ENCODE measurements at regions not wholly inside any gene's neighbourhood (a gene's known extent, or its start where the extent isn't known, plus 50 kb on each side); places are given as distances from the start of the nearest gene placed in this dataset.

- TF ChIP-seq CHD4 (IDR thresholded peaks at IDR 0.05) (no peak), JUNB (IDR thresholded peaks at IDR 0.05) (no peak), STAT3 (IDR thresholded peaks at IDR 0.05; ENCODE audit: low read depth, low read length) (no peak), CTCF (IDR thresholded peaks at IDR 0.05 in 2 of 3, conservative IDR thresholded peaks at IDR 0.05 in 1 of 3; ENCODE audit: control insufficient read depth in 2 of 3, extremely low read depth in 1 of 3, insufficient read depth in 1 of 3, low read depth in 3 of 3, low read length in 3 of 3) (no peak), POLR2A (IDR thresholded peaks at IDR 0.05; ENCODE audit: low read depth, low read length) (no peak), PAX5 (IDR thresholded peaks at IDR 0.05; ENCODE audit: borderline replicate concordance, low read depth, low read length) (no peak), RFX5 (IDR thresholded peaks at IDR 0.05; ENCODE audit: low read depth, low read length) (no peak), TAF1 (IDR thresholded peaks at IDR 0.05; ENCODE audit: borderline replicate concordance, low read depth, low read length) (no peak)
- TF ChIP-seq, protein P1, sequence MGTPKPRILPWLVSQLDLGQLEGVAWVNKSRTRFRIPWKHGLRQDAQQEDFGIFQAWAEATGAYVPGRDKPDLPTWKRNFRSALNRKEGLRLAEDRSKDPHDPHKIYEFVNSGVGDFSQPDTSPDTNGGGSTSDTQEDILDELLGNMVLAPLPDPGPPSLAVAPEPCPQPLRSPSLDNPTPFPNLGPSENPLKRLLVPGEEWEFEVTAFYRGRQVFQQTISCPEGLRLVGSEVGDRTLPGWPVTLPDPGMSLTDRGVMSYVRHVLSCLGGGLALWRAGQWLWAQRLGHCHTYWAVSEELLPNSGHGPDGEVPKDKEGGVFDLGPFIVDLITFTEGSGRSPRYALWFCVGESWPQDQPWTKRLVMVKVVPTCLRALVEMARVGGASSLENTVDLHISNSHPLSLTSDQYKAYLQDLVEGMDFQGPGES (IDR thresholded peaks at IDR 0.05), result no peak
Measured at GRCh38 chr11:96783311-96783710, 393.5 kb downstream of the JRKL start.

All from GM12878 (cell line).